Lung microvascular endothelial cell (primary cell): ENCODE measurements at regions not wholly inside any gene's neighbourhood (a gene's known extent, or its start where the extent isn't known, plus 50 kb on each side); places are given as distances from the start of the nearest gene placed in this dataset.

Experiments
- DNase-seq, 2 donors: peaks; one replicate each; pipeline versions ENCODE4 v3.0.0 to v3.0.0-alpha.2; 2010; ENCODE audit warnings: low read depth in 2 of 2

- no peak for DNase-seq
Observed at GRCh38 chr12:65546528-65546927, 268.0 kb downstream of the MSRB3 start.

GRCh38 chr12:65556676-65557437 is 267.4 kb upstream of the HMGA2 start:
- DNase-seq = peak; percentile 87 to 90

- DNase-seq = no peak
Observed at GRCh38 chr12:65557438-65558181, 266.7 kb upstream of the HMGA2 start.

GRCh38 chr12:65560286-65560685 is 264.0 kb upstream of the HMGA2 start:
- peak in 1 of 2 donors; percentile 15 for DNase-seq

GRCh38 chr12:65561798-65562382 is 262.4 kb upstream of the HMGA2 start:
- peak in 1 of 2 donors; percentile 77 for DNase-seq

- peak in 1 of 2 donors; percentile 84 for DNase-seq
Observed at GRCh38 chr12:65565601-65566560, 258.4 kb upstream of the HMGA2 start.

- no peak for DNase-seq
Observed at GRCh38 chr12:65566751-65567150, 257.5 kb upstream of the HMGA2 start.

- DNase-seq = peak in 1 of 2 donors; percentile 95
Observed at GRCh38 chr12:65567820-65568219, 256.5 kb upstream of the HMGA2 start.

GRCh38 chr12:65568517-65568916 is 255.8 kb upstream of the HMGA2 start:
- peak in 1 of 2 donors; percentile 76 for DNase-seq

- DNase-seq = no peak
Observed at GRCh38 chr12:65570451-65571130, 253.7 kb upstream of the HMGA2 start.

- no peak for DNase-seq
Observed at GRCh38 chr12:65574867-65575266, 249.4 kb upstream of the HMGA2 start.

- DNase-seq = no peak
Observed at GRCh38 chr12:65584016-65584415, 240.3 kb upstream of the HMGA2 start.

GRCh38 chr12:65585648-65586602 is 238.4 kb upstream of the HMGA2 start:
- DNase-seq = peak in 1 of 2 donors; percentile 41

GRCh38 chr12:65586796-65587195 is 237.5 kb upstream of the HMGA2 start:
- DNase-seq = no peak

- no peak for DNase-seq
Observed at GRCh38 chr12:65590318-65590717, 234.0 kb upstream of the HMGA2 start.

- no peak for DNase-seq
Observed at GRCh38 chr12:65592416-65592815, 231.9 kb upstream of the HMGA2 start.

- DNase-seq = no peak
Observed at GRCh38 chr12:65593239-65593701, 231.0 kb upstream of the HMGA2 start.

GRCh38 chr12:65594409-65594808 is 229.9 kb upstream of the HMGA2 start:
- no peak for DNase-seq

- DNase-seq = no peak
Observed at GRCh38 chr12:65595016-65595560, 229.2 kb upstream of the HMGA2 start.
